Activated CD4-positive, alpha-beta T cell treated with anti-CD3 and anti-CD28 coated beads, Interleukin-2, amount 10 ng/mL, durations not matched to agents 7 days and 5 days (primary cell): ENCODE measurements at regions not wholly inside any gene's neighbourhood (a gene's known extent, or its start where the extent isn't known, plus 50 kb on each side); places are given as distances from the start of the nearest gene placed in this dataset.

ENCODE experiments used
- CTCF ChIA-PET: fragments of 350-600 bp; sonication (Branson Sonifier 250); formaldehyde crosslinking; loops from one replicate; lab custom pipeline; 2021; ENCODE audit warnings: antibody characterized with exemption; lab: Charles Lee
- POLR2A ChIA-PET: fragments of 350-600 bp; sonication (Branson Sonifier 250); formaldehyde crosslinking; loops from one replicate; lab custom pipeline; 2021; ENCODE audit warnings: antibody characterized with exemption; lab: Charles Lee
- DNase-seq: peaks from one replicate; pipeline ENCODE4 v3.0.0-alpha.2; 2020
- H3K27ac Mint-ChIP-seq: one replicate; pipeline ENCODE4 v1.8.0; 2021; ENCODE audit warnings: mild to moderate bottlenecking, moderate library complexity, mixed read lengths
- H3K27me3 Mint-ChIP-seq: one replicate; pipeline ENCODE4 v1.8.0; 2021; ENCODE audit warnings: mixed read lengths
- H3K36me3 Mint-ChIP-seq: one replicate; pipeline ENCODE4 v1.8.0; 2021; ENCODE audit warnings: low read depth, mixed read lengths
- H3K4me1 Mint-ChIP-seq: one replicate; pipeline ENCODE4 v1.8.0; 2021; ENCODE audit warnings: mixed read lengths
- H3K4me3 Mint-ChIP-seq: one replicate; pipeline ENCODE4 v1.8.0; 2021; ENCODE audit warnings: mild to moderate bottlenecking, moderate library complexity, mixed read lengths
- H3K9me3 Mint-ChIP-seq: one replicate; pipeline ENCODE4 v1.8.0; 2021; ENCODE audit warnings: mixed read lengths

DNA sequence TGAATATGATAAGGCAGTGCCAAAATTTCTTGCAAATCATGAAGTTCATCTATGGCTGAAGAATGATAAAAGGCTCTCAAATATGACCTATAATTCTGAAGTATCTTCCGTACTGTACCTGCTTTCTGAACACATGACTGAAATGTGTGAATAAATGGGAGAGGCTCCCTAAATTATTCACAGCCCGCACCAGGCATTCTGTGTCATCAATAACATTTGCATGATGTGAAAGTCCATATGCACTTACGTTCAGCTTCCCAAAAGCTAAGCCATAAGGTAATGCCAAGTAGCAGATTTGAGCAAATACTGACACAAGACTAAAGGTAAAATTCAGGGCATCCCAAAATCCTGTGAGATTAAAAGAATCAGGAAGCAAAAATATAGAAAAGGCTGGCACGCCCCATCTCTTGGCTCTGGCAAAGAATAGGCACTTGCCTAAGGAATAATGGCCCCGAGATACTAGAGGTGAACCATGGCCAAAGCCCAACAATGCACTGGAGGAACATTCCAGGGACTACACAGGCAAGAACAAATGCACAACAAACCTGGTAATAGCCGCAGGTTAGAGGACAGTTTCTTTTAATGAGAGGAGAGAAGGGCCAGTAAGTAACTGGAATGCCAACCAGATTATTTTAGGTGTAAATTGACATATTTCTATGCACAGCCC, 280.5 kb downstream of the IPMK start:
- Mint-ChIP-seq H3K4me3 (no peak overlapping the region), H3K9me3 (no peaks in the 10 kb centered on the region), H3K36me3 (no peaks in the 10 kb centered on the region), H3K4me1 (no peaks in the 10 kb centered on the region), H3K27me3 (no peaks in the 10 kb centered on the region), H3K27ac (no peak overlapping the region)
- POLR2A ChIA-PET, result no interaction called here
- CTCF ChIA-PET, result no interaction called here
- no peak for DNase-seq

DNA sequence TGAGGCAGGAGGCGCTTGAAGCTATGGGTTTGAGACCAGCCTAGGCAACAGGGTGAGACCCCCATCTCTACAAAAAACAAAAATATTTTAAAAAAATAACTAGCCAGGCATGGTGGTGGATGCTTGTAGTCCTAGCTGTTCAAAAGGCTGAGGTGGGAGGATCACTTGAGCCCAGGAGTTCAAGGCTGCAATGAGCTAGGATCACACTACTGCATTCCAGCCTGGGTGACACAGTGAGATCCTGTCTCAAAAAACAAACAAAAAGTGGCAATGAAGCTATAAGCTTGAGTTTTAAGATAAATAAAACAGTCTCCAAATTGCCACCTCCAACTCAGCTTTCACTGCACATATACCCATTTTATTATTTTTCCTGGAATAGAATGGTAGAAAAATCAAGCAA, 281.3 kb downstream of the IPMK start:
- no peaks in the 10 kb centered on the region for H3K27me3 Mint-ChIP-seq
- ChIA-PET CTCF (no interaction called here), POLR2A (no interaction called here)
- no peaks in the 10 kb centered on the region for H3K36me3 Mint-ChIP-seq
- no peaks in the 10 kb centered on the region for H3K4me1 Mint-ChIP-seq
- H3K4me3 Mint-ChIP-seq, result no peak overlapping the region
- no peaks in the 10 kb centered on the region for H3K9me3 Mint-ChIP-seq
- H3K27ac Mint-ChIP-seq, result no peak overlapping the region
- DNase-seq, result no peak

DNA sequence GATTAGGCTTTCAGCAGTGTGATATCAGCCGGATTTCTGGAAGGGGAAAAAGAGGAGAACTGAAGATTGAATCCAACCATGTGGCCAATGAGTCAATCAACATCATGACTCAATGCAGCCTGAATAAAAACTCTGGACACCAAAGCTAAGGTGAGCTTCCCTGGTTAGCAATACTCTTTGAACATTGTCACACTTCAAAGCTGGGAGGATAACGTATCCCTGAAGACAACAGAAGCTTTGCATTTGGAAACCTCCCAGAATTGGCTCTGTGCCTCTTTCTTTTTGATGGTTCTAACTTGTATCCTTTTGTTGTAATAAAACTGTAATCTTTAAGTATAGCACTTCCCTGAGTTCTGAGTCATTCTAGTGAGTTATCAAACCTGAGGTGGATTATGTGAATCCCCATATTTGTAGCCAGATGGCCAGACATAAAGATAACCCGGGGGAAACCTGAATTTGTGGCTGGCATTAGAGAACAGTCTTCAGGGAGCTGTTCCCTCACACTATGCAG, 284.4 kb downstream of the IPMK start:
- H3K27me3 Mint-ChIP-seq, result no peaks in the 10 kb centered on the region
- H3K4me3 Mint-ChIP-seq, result no peak overlapping the region
- no peaks in the 10 kb centered on the region for H3K36me3 Mint-ChIP-seq
- H3K9me3 Mint-ChIP-seq, result no peaks in the 10 kb centered on the region
- DNase-seq, result no peak
- CTCF ChIA-PET, result no interaction called here
- H3K4me1 Mint-ChIP-seq, result no peaks in the 10 kb centered on the region
- H3K27ac Mint-ChIP-seq, result no peak overlapping the region
- POLR2A ChIA-PET, result no interaction called here

DNA sequence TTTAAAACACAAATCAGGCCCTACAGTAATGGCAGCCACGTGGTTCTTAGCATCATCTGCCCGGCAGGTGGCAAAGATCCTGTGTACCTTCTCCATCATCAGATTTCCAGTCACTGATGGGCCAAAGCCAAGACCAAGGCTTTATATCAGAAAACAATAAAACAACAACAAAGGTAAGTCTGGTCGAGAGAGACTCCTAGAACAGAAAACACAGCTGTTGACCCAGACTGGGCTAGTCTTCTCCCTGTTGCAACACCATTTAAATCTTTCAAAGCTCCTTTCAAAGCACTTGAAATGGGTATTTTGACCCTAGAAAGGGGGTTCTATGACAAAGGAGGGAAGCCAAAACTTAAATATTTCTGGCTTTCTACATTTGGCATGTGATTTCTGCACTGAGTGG, 285.6 kb downstream of the IPMK start:
- Mint-ChIP-seq H3K27me3 (no peaks in the 10 kb centered on the region), H3K9me3 (no peaks in the 10 kb centered on the region), H3K27ac (no peak overlapping the region), H3K4me1 (no peaks in the 10 kb centered on the region), H3K36me3 (no peaks in the 10 kb centered on the region), H3K4me3 (no peak overlapping the region)
- ChIA-PET CTCF (no interaction called here), POLR2A (no interaction called here)
- DNase-seq, result no peak

DNA sequence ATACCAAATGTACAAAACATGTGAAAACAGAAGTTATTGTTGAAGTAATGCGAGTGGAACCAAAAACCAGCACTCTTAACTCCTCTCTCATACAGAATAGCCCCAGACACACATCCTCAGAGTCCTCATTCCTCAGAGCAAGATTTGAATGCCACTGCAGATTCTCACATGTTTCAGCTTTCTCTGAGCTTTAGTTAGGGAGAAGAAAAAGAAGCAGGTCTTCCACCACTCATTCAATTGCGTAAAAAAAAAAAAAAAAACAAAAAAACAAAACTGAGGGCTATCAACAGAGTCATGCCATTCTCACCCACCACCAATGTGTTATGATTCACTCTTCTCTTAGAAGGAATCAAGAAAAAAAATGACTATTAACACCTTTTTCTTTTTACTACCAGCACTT, 287.7 kb downstream of the IPMK start:
- no peaks in the 10 kb centered on the region for H3K36me3 Mint-ChIP-seq
- CTCF ChIA-PET, result no interaction called here
- DNase-seq, result no peak
- H3K4me3 Mint-ChIP-seq, result no peak overlapping the region
- no peaks in the 10 kb centered on the region for H3K9me3 Mint-ChIP-seq
- no peak overlapping the region for H3K27ac Mint-ChIP-seq
- H3K4me1 Mint-ChIP-seq, result no peaks in the 10 kb centered on the region
- POLR2A ChIA-PET, result no interaction called here
- H3K27me3 Mint-ChIP-seq, result no peaks in the 10 kb centered on the region

DNA sequence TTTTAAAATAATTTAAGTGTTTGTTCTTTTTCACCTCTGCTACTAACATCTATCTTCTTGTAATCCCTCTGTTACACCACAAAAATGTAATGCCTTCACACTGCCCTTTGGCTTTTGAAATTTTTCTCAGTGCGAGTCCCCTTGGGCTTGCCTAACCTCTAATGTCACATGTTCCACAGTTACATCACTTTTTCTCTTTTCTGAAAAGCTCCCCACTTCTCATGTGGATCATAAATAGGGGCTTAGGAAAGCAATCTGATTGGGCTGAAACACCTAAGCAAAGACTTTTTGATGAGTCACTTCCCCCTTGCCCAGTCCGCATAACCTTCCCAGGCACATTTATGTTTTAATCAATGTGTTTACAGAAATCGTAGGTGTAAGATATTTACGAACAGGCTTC, 288.2 kb downstream of the IPMK start:
- DNase-seq, result no peak
- H3K4me1 Mint-ChIP-seq, result no peaks in the 10 kb centered on the region

DNA sequence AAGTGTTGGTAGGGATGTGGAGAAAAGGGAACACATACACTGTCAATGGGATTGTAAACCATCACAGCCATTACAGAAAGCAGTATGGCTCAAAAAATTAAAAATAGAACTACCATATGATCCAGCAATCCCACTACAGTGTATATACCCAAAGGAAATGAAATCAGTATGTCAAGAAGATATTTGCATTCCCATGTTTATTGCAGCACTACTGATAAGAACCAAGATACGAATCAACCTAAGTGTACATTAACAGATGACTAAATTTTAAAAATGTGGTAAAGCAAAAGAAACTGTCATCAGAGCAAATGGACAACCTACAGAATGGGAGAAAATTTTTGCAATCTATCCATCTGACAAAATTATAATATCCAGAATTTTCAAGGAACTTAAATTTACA, 290.4 kb downstream of the IPMK start:
- Mint-ChIP-seq H3K36me3 (no peaks in the 10 kb centered on the region), H3K27ac (no peak overlapping the region), H3K4me3 (no peak overlapping the region), H3K27me3 (no peaks in the 10 kb centered on the region), H3K4me1 (no peaks in the 10 kb centered on the region), H3K9me3 (no peaks in the 10 kb centered on the region)
- CTCF ChIA-PET, result no interaction called here
- no peak for DNase-seq
- POLR2A ChIA-PET, result no interaction called here

More for the DNA sequence above, 288.2 kb downstream of the IPMK start:
- H3K4me3 Mint-ChIP-seq, result no peak overlapping the region
- H3K27me3 Mint-ChIP-seq, result no peaks in the 10 kb centered on the region
- H3K27ac Mint-ChIP-seq, result no peak overlapping the region
- no peaks in the 10 kb centered on the region for H3K9me3 Mint-ChIP-seq
- ChIA-PET POLR2A (no interaction called here), CTCF (no interaction called here)
- H3K36me3 Mint-ChIP-seq, result no peaks in the 10 kb centered on the region

DNA sequence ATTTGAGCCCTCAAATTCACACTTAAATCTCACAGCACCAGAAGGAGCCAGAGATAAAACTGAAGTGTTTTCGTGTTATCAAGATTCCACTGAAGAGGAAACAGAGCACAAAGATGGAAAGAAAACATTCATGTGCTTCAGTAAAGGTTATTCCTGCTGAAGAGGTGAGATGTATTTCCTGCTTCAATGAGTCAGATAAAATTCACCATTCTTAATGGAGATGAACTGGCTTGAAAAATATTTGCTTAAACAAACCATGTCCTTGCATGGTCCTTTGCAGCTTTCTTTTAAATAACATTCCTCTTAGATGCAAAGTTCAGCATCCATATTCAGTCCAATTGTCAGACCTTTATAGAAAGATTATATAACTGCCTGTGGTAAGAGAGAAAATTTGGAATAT, 294.2 kb downstream of the IPMK start:
- POLR2A ChIA-PET, result no interaction called here
- Mint-ChIP-seq H3K36me3 (no peaks in the 10 kb centered on the region), H3K27ac (no peak overlapping the region), H3K4me3 (no peak overlapping the region), H3K4me1 (no peaks in the 10 kb centered on the region), H3K27me3 (no peaks in the 10 kb centered on the region), H3K9me3 (no peaks in the 10 kb centered on the region)
- CTCF ChIA-PET, result no interaction called here
- no peak for DNase-seq

DNA sequence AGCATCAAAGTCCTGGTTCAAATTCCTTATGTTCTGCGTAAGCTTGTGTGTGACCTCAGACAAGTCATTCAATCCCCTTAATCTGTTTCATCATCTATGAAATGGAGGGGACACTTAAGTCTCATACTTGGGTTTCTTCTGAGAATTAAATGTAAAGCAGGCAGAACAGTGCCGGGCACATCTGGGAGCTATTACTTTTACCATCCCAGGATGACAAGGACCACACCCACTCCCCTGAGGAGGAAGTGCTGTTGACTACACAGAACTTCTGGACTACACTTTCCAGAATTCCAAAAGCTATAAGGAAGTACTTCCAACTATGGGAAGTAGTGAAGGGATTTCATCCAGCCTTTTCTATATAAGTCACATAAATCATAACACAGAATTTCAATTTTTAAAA, 294.9 kb downstream of the IPMK start:
- CTCF ChIA-PET, result no interaction called here
- no peak for DNase-seq
- Mint-ChIP-seq H3K4me1 (no peaks in the 10 kb centered on the region), H3K4me3 (no peak overlapping the region), H3K36me3 (no peaks in the 10 kb centered on the region), H3K9me3 (no peaks in the 10 kb centered on the region), H3K27ac (no peak overlapping the region), H3K27me3 (no peaks in the 10 kb centered on the region)
- POLR2A ChIA-PET, result no interaction called here

DNA sequence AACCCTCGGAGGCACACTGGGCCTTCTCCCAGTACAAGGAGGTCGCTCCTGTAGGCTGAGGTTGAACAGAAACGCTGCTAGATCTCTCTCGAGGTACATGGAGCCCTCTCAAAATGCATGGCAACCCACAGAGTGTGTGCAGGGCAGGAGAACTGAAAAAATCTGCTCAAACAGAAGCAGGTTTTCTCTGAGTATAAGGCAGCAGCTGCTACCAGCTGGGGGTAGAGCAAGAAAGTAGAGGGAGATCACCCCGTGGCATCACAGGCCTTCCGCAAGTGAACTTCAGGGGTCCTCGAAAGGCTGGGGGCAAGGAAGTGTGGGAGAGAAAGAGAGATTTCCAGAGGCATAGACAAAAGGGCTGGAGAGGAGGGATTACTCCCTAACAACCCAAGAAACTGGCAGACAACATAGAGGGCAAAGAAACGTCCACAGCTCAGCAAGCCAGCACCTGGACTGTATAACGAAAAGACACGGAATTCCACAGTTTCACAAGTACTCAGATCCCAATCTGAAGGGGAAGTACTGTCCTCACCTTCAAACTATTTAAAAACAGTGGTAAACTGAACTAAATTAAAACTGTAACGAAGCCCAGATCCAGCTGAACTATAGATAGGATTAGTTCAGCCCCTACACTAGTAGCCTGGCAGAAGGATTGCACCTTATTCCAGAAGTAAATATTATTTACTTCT, 299.2 kb downstream of the IPMK start:
- H3K4me1 Mint-ChIP-seq, result no peaks in the 10 kb centered on the region
- no peaks in the 10 kb centered on the region for H3K27me3 Mint-ChIP-seq
- DNase-seq, result no peak
- CTCF ChIA-PET, result no interaction called here
- no peak overlapping the region for H3K27ac Mint-ChIP-seq
- H3K36me3 Mint-ChIP-seq, result no peaks in the 10 kb centered on the region
- no peak overlapping the region for H3K4me3 Mint-ChIP-seq
- no peaks in the 10 kb centered on the region for H3K9me3 Mint-ChIP-seq
- POLR2A ChIA-PET, result no interaction called here

DNA sequence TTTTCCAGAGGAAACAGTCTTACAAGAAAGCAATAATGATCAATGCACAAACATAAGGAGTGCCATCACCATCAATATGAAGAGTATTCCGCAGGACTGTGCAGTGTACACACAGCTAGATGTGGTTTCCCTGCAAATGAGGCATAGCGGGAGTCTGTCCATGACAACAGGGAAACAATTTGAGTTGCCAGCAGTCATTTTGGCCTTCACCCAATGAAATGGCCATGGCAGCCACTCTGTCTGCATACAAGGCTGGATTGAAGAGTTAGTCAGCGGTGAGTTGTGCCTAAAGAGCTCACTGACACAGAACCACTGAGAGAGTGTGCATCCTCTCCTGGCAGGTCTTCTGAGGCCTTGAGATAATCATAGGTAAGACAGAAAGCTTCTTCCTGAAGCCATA, 303.3 kb downstream of the IPMK start:
- CTCF ChIA-PET, result interaction anchor here (0.6 kb wide), 1 partner anchor 21 kb away, joined by 3 read pairs; no protein-coding TSS in a partner anchor
- H3K4me1 Mint-ChIP-seq, result no peaks in the 10 kb centered on the region

DNA sequence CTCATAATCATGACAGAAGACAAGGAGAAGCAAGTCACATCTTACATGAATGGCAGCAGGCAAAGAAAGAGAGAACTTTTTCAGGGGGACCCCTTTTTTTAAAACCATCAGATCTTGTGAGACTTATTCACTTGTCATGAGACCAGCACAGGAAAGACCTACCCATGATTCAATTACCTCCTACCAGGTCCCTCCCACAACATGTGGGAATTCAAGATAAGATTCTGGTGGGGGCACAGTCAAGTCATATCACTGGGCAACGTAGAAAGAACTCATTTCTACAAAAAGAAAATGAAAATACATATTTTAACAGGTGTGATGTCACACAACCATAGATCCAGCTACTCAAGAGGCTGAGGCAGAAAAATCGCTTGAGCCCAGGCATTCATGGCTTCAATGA, 304.1 kb downstream of the IPMK start:
- H3K9me3 Mint-ChIP-seq, result no peaks in the 10 kb centered on the region
- no peak for DNase-seq
- POLR2A ChIA-PET, result no interaction called here
- CTCF ChIA-PET, result interaction anchor here (0.6 kb wide), 1 partner anchor 22 kb away, joined by 3 read pairs; no protein-coding TSS in a partner anchor
- no peak overlapping the region for H3K27ac Mint-ChIP-seq
- H3K4me1 Mint-ChIP-seq, result no peaks in the 10 kb centered on the region
- no peak overlapping the region for H3K4me3 Mint-ChIP-seq
- H3K27me3 Mint-ChIP-seq, result no peaks in the 10 kb centered on the region
- H3K36me3 Mint-ChIP-seq, result no peaks in the 10 kb centered on the region

More for the DNA sequence above, 303.3 kb downstream of the IPMK start:
- DNase-seq, result no peak
- Mint-ChIP-seq H3K4me3 (no peak overlapping the region), H3K9me3 (no peaks in the 10 kb centered on the region), H3K27ac (no peak overlapping the region), H3K27me3 (no peaks in the 10 kb centered on the region), H3K36me3 (no peaks in the 10 kb centered on the region)
- POLR2A ChIA-PET, result no interaction called here

DNA sequence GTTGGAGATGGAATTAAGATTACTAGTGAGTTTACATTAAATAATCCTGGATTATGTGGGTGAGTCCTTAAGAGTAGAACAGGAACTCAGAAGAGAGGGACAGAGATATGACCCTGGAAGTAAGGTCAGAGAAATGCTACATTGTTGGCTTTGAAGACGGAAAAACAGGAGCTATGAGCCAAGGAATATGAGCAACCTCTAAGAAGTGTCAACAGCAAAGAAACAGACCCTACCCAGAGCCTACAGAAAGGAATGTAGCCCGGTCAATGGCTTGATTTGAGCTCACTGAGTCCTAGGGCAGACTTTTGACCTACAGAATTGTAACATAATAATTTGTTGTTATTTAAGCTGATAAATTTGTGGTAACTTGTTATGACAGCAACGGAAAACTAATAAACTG, 304.9 kb downstream of the IPMK start:
- no peak for DNase-seq
- no peaks in the 10 kb centered on the region for H3K27me3 Mint-ChIP-seq
- no peaks in the 10 kb centered on the region for H3K4me1 Mint-ChIP-seq
- ChIA-PET POLR2A (no interaction called here), CTCF (no interaction called here)
- H3K4me3 Mint-ChIP-seq, result no peak overlapping the region
- no peaks in the 10 kb centered on the region for H3K36me3 Mint-ChIP-seq
- H3K9me3 Mint-ChIP-seq, result no peaks in the 10 kb centered on the region
- H3K27ac Mint-ChIP-seq, result no peak overlapping the region

DNA sequence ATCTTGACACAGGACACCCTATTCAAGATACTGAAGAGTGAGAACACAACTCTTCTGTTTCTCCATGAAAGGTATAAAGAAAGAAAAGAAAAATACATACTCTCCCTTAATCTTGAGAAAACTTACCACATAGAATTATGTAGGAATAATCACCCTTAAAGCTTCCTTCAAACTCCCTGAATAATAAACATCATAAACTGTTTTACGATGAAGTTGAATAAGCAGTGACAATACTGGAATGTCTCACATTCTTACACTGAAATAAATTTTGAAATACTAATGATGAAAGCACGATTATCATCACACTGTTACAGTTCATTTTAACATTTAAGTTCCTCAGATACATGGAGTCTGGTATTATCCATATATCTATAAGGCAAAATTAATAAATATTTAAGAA, 306.2 kb downstream of the IPMK start:
- DNase-seq, result no peak
- Mint-ChIP-seq H3K36me3 (no peaks in the 10 kb centered on the region), H3K4me3 (no peak overlapping the region), H3K4me1 (no peaks in the 10 kb centered on the region), H3K27me3 (no peaks in the 10 kb centered on the region), H3K27ac (no peak overlapping the region), H3K9me3 (no peaks in the 10 kb centered on the region)
- ChIA-PET POLR2A (no interaction called here), CTCF (no interaction called here)
